SK-N-MC (cell line): ENCODE measurements at regions not wholly inside any gene's neighbourhood (a gene's known extent, or its start where the extent isn't known, plus 50 kb on each side); places are given as distances from the start of the nearest gene placed in this dataset.

ENCODE experiments used
- DNase-seq: peaks from one replicate; pipeline ENCODE4 v3.0.0-alpha.2; 2011; ENCODE audit warnings: low read depth, low spot score
- H3K27ac ChIP-seq: fragments of 200-600 bp; sonication (generic); 2 replicates; pipeline ENCODE4 v1.5.1; 2016; ENCODE audit warnings: mixed run types
- H3K36me3 ChIP-seq: fragments of 200-600 bp; sonication (generic); 2 replicates; pipeline ENCODE4 v1.6.1; 2017; ENCODE audit warnings: antibody characterized with exemption, low read length, mixed read lengths; ENCODE audit not compliant: insufficient read depth
- H3K4me3 ChIP-seq: fragments of 200-600 bp; sonication (generic); 2 replicates; pipeline ENCODE4 v1.5.1; 2016
- H3K9ac ChIP-seq: fragments of 200-600 bp; sonication (generic); 2 replicates; pipeline ENCODE4 v1.8.0; 2017; ENCODE audit warnings: mixed run types, mixed read lengths; ENCODE audit not compliant: insufficient read length
- H3K9me3 ChIP-seq: fragments of 200-600 bp; sonication (generic); 2 replicates; pipeline ENCODE4 v1.6.1; 2017; ENCODE audit warnings: low read depth, mild to moderate bottlenecking, antibody characterized with exemption, low read length, moderate library complexity, mixed read lengths
- EZH2 ChIP-seq: fragments of 200-600 bp; sonication (generic); IDR thresholded peaks from one replicate; pipeline ENCODE4 v1.6.1; 2017; ENCODE audit warnings: antibody characterized with exemption
- FOXP2 ChIP-seq: optimal IDR thresholded peaks from 2 replicates; pipeline ENCODE3; 2011; ENCODE audit warnings: mild to moderate bottlenecking, moderate library complexity; ENCODE audit not compliant: insufficient read depth; ENCODE audit errors: extremely low read length, control extremely low read depth
- POLR2AphosphoS5 ChIP-seq: IDR thresholded peaks from 2 replicates; pipeline ENCODE4 v1.6.1; 2012; ENCODE audit warnings: mild to moderate bottlenecking, low read depth, low read length, borderline replicate concordance

DNA sequence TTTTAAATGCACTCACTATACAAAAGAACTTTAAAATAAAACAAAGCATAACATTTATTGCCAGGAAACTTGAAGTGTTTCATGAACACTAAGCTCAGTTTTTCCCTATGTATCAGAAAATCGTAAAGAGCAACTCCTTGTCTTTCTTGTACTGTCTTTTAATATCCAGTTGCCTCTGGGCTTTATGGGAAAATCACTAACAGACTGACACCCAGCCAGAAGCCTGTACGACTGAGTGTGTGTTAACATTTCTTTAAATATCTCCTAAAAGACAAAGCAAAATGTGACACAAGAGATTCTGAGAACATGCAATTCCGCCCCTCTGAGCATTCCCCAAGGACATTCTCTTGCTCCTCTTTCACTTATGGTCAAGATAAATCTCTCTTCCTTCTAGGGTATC, 347.5 kb upstream of the DPYD start:
- H3K9ac ChIP-seq = no peak overlapping the region
- H3K4me3 ChIP-seq = no peak overlapping the region
- no peaks in the 10 kb centered on the region for H3K36me3 ChIP-seq
- no peaks in the 10 kb centered on the region for H3K9me3 ChIP-seq
- DNase-seq = no peak
- no peak for TF ChIP-seq POLR2AphosphoS5
- TF ChIP-seq FOXP2 = no peak
- no peak for TF ChIP-seq EZH2
- H3K27ac ChIP-seq = no peak overlapping the region

DNA sequence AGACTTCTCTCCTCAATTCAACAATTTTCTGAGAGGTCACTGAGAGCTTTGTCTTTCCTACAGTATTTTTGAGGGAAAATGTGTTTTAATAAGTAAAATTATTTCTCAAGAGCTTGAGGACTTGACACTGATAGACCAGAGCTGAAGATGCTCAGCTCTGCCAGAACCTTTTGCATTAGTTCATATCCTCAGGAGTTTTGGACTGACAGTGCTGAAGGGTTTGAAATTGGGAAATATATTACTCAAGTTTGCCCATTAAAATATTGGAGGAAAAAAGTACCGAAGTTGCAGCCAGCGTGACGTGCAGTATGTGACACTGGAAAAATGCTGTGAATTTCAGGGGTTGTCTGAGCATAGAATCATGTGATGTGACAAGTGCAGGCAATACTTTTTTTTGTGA, 346.6 kb upstream of the DPYD start:
- Histone ChIP-seq H3K36me3 (no peaks in the 10 kb centered on the region), H3K9me3 (no peaks in the 10 kb centered on the region), H3K27ac (no peak overlapping the region), H3K9ac (no peak overlapping the region), H3K4me3 (no peak overlapping the region)
- no peak for DNase-seq
- TF ChIP-seq EZH2 (no peak), FOXP2 (no peak), POLR2AphosphoS5 (no peak)

DNA sequence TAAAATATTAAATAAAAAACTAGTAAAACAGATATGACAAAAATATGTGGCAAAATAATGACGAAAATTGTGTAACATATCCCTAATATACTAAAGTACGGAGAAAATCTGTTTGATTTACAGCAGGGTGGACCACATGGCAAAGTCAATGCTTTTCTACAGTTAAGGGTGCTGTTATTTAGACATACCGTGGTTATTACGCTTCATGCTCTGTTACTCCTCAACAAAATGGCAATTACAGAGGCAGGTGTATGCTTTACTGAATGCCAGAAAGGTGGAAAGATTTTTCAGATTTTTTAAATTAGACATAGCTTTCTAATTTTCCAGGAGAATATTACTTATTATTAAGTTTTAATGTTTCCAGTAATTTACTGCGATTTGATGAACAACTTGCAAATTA, 343.9 kb upstream of the DPYD start:
- no peak overlapping the region for H3K27ac ChIP-seq
- DNase-seq = no peak
- no peak overlapping the region for H3K4me3 ChIP-seq
- H3K36me3 ChIP-seq = no peaks in the 10 kb centered on the region
- TF ChIP-seq EZH2 (no peak), FOXP2 (no peak), POLR2AphosphoS5 (no peak)
- H3K9me3 ChIP-seq = no peaks in the 10 kb centered on the region
- no peak overlapping the region for H3K9ac ChIP-seq

DNA sequence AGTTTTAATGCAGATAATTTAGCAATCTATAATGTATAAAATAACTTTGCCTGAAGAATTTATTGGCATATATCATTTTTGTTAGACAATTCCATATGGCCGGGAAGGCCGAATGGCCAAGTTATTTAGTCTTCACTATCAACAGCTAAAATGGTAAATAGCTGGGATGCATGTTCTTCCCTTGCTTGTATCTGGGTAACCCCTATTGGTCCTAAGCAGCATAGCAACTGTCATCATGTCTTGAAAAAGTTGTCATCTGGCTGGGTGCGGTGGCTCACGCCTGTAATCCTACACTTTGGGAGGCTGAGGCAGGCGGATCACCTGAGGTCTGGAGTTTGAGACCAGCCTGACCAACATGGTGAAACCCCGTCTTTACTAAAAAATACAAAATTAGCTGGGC, 340.0 kb upstream of the DPYD start:
- H3K9ac ChIP-seq = no peak overlapping the region
- no peak overlapping the region for H3K4me3 ChIP-seq
- no peak overlapping the region for H3K27ac ChIP-seq
- H3K36me3 ChIP-seq = no peaks in the 10 kb centered on the region
- TF ChIP-seq POLR2AphosphoS5 = no peak
- no peak for TF ChIP-seq EZH2
- TF ChIP-seq FOXP2 = no peak
- DNase-seq = no peak
- no peaks in the 10 kb centered on the region; the same call in 1 of the 2 replicates for H3K9me3 ChIP-seq

DNA sequence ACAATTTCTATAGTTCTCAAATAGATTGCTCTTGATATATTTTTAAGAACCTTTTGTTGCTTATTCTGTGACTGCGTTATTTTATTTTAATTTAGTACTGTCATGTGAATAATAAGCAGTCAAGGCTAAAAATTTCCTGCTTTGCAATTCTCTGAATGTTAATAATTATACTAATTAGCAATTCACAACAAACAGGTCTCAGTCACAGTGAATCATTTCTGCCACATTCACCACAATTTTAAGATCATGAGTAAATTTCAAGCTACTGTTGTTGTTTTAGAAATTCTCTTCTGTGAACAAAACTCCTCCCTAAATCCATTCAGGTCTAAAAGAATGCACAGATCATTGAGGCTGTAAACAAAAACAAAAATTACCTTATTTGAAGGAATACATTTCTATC, 339.6 kb upstream of the DPYD start:
- no peak overlapping the region for H3K4me3 ChIP-seq
- TF ChIP-seq FOXP2 = no peak
- H3K9me3 ChIP-seq = no peaks in the 10 kb centered on the region; the same call in 1 of the 2 replicates
- DNase-seq = no peak
- H3K27ac ChIP-seq = no peak overlapping the region
- H3K36me3 ChIP-seq = no peaks in the 10 kb centered on the region
- H3K9ac ChIP-seq = no peak overlapping the region

DNA sequence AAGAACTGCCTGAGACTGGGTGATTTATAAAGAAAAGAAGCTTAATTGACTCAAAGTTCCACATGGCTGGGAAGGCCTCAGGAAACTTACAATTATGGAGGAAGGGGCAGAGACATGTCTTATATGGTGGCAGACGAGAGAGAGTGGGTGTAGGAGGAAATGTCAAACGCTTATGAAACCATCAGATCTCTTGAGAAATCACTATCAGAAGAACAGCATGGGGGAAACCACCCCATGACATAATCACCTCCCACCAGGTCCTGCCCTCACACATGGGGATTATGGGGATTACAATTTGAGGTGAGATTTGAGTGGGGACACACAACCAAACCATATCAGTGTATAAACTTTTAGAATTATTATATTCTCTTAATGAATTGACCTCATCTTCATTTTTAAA, 335.9 kb upstream of the DPYD start:
- DNase-seq = no peak
- Histone ChIP-seq H3K4me3 (no peak overlapping the region), H3K36me3 (no peaks in the 10 kb centered on the region), H3K9ac (no peak overlapping the region), H3K9me3 (no peaks in the 10 kb centered on the region; the same call in 1 of the 2 replicates), H3K27ac (no peak overlapping the region)
- TF ChIP-seq EZH2 (no peak), FOXP2 (no peak), POLR2AphosphoS5 (no peak)

DNA sequence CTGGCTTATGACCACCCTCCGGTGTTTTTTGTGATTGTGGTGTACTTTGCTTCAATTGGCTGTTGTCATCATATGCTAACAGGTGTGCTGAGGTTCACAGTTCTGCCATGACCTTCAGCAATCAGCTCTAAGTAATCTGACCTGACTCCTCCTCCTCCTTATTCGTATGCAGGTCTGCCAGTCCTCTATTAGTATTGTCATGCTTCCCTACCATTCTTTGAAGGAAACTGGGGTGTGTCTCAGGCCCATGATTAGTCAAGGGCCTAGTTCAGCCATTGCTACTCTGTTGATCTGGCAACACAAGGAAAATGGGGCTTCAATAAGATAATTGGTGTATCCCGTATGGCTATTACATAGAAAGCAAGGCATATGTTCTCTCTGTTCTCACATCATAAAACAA, 332.3 kb upstream of the DPYD start:
- Histone ChIP-seq H3K9ac (no peak overlapping the region), H3K36me3 (no peaks in the 10 kb centered on the region), H3K9me3 (no peaks in the 10 kb centered on the region; the same call in 1 of the 2 replicates), H3K27ac (no peak overlapping the region), H3K4me3 (no peak overlapping the region)
- DNase-seq = no peak
- TF ChIP-seq FOXP2 = no peak
- no peak for TF ChIP-seq POLR2AphosphoS5
- TF ChIP-seq EZH2 = no peak

DNA sequence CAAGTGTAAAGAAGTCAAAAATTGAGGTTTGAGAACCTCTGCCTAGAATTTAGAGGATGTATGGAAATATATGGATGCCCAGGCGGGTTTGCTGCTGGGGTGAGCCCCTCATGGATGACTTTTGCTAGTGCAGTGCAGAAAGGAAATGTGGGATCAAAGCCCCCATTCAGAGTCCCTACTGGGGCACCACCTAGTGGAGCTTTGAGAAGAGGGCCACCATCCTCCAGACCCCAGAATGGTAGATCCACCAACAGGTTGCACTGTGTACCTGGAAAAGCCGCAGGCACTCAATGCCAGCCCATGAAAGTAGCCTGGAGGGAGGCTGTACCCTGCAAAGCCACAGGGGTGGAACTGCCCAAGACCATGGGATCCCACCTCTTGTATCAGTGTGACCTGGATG, 330.7 kb upstream of the DPYD start:
- H3K9me3 ChIP-seq = no peaks in the 10 kb centered on the region; the same call in 1 of the 2 replicates
- H3K36me3 ChIP-seq = no peaks in the 10 kb centered on the region
- H3K27ac ChIP-seq = no peak overlapping the region
- H3K4me3 ChIP-seq = no peak overlapping the region
- TF ChIP-seq POLR2AphosphoS5 = no peak
- no peak for TF ChIP-seq EZH2
- no peak for TF ChIP-seq FOXP2
- no peak for DNase-seq
- H3K9ac ChIP-seq = no peak overlapping the region

DNA sequence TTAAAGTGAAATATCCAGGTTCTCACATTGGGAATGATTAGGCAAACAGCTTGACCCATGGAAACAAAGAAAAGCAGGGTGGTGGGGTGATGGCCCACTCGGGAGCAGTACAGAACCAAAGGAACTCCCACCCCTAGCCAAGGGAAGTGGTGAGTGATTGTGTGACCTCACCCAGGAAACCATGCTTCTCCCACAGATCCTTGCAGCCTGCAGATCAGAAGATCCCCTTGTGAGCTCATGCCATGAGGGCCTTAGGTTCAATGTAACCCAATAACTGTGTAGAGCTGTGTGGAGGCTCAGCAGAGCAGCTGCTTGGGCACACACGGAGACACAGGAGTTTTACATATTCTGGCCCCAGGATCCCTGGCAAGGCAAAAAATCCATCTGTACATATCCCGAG, 311.8 kb upstream of the DPYD start:
- DNase-seq = no peak
- Histone ChIP-seq H3K9me3 (no peaks in the 10 kb centered on the region), H3K27ac (no peak overlapping the region), H3K36me3 (no peaks in the 10 kb centered on the region), H3K9ac (no peak overlapping the region), H3K4me3 (no peak overlapping the region)
- no peak for TF ChIP-seq FOXP2
- TF ChIP-seq POLR2AphosphoS5 = no peak
- TF ChIP-seq EZH2 = no peak
